Mesenteric fat pad (tissue), 1 donor: ENCODE measurements at regions not wholly inside any gene's neighbourhood (a gene's known extent, or its start where the extent isn't known, plus 50 kb on each side); places are given as distances from the start of the nearest gene placed in this dataset.

Experiments used
- DNase-seq: peaks from one replicate; pipeline ENCODE4 v3.0.0-alpha.2; 2020; ENCODE audit warnings: low spot score
- donor health status: DM: yes; HTN: yes; CAD: no.

- no peak for DNase-seq
Observed at GRCh38 chr4:168039593-168039992, 52.7 kb upstream of the ANXA10 start.
